ENCODE measurements at regions not wholly inside any gene's neighbourhood (a gene's known extent, or its start where the extent isn't known, plus 50 kb on each side); places are given as distances from the start of the nearest gene placed in this dataset.

- TF ChIP-seq CTCF (conservative IDR thresholded peaks at IDR 0.05; ENCODE audit: low read length) (no peak), EZH2phosphoT487 (IDR thresholded peaks at IDR 0.05; ENCODE audit: borderline replicate concordance) (no peak)
These were observed 375.7 kb downstream of the GJA1 start for GRCh38 chr6:121811106-121811505.

All from Loucy (cell line).